HG03103 (cell line): ENCODE measurements at regions not wholly inside any gene's neighbourhood (a gene's known extent, or its start where the extent isn't known, plus 50 kb on each side); places are given as distances from the start of the nearest gene placed in this dataset.

Experiments used
- ATAC-seq: cut with Tn5 transposase; IDR thresholded peaks from one replicate; pipeline ENCODE4 v1.9.1; 2021; ENCODE audit warnings: low read depth; ENCODE audit not compliant: unreplicated experiment

- no peak for ATAC-seq
Observed at GRCh38 chr2:57886161-57886786, 160.3 kb upstream of the VRK2 start.

DNA sequence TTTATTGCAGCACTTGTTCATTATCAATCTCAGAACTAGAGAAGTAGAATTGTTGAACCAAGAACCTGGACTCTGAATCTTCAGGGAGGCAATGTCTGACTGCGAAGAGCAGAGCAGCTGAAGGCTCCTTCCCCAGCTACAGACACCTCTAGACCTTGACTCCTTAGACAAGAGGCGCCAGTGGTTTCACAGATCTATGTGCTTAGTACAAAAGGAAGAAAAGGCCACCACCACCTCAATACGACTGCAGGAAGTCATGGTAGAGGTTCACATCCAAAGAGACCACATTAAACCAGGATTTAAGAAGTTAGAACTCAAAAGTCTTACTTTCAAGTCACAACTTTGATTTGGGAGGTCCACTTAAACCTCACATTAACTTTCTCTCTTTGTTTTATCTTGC lies 158.1 kb upstream of the VRK2 start:
- ATAC-seq = no peak

DNA sequence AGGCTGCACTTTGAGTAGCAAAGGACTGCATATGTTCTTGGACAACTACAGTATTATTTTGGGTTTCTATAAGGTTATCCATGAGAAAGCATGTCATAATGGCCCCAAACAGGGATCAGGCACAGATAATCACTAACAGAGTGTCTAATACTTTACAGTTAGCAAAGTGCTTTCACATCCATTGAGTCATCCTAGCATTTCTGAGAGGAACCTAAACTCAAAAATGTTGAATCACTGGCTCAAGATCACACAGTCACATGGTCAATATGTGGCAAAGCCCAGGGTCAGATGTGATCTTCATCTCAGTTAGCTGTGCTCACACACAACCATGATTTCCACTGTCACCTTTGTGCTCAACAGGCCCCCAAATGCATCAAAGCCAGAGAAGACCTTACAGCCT lies 156.1 kb upstream of the VRK2 start:
- ATAC-seq = no peak

DNA sequence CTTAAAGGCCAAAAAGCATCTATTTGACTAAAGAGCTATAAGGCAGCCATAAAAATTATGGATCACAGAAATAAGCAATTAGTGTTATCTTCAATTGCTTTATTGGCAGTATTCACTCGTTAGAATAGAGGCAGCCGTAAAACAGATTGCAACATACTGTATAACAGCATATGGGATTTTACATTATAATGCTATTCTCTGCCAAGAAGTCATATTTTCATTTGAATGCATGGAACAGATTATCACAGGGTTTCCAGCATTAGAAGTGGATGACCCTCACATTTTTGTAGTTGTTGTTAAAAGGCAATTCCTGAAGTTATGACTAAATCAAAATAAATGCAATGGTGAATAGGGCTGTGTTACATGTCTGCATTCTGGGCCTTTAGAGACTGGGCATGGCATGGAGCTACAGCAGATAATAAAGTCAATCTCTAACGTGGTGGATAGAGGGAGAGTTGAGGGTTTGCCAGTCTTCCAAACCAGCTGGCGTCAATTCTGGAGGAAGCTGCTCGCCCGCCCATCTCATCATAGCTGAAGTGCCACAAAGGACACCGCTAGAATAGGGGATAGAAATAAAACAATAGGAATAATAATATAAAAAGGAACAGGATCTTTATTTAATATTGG lies 155.4 kb upstream of the VRK2 start:
- no peak for ATAC-seq

GRCh38 chr2:57892920-57893319 lies 153.7 kb upstream of the VRK2 start:
- ATAC-seq = peak; percentile 54

- no peak for ATAC-seq
Observed at GRCh38 chr2:57893347-57893746, 153.3 kb upstream of the VRK2 start.

- ATAC-seq = no peak
Observed at GRCh38 chr2:57893786-57894185, 152.8 kb upstream of the VRK2 start.

DNA sequence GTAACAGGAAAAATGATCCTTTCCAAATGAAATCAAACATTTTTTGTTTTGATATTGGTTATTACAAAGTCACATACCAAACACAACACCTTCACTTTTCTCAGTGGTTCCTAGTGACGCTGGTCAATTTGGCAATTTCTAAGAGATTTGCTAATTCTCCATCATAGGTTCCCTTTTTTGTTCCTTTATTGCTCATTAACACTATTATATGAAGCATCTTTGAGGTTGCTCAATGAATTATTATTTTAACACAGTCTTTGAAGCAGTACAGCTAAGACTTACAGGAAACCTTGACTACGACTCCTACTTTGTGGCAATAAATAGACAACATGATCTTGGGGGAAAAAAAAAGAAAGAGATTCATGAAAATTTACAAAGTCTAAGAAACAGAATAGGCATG lies 152.2 kb upstream of the VRK2 start:
- ATAC-seq = no peak

DNA sequence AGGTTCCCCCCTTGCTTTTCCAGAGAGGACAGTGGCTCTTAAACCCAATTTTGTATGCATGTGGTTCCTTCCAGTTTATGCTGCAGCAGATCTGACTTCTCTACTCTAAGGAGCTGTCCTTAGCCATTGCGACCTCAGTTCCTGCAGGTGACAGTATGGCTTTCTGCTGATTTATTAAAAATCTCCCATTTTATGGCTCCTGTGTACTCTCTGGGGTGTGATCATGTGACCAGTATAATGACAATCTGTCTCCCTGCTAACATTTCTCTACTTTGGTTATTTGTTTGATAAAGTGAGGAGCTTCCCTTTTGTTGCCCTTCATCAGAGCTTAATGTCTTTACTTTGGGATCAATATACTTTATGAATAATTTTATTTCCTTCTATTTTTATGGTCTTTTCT lies 148.7 kb upstream of the VRK2 start:
- ATAC-seq = no peak

DNA sequence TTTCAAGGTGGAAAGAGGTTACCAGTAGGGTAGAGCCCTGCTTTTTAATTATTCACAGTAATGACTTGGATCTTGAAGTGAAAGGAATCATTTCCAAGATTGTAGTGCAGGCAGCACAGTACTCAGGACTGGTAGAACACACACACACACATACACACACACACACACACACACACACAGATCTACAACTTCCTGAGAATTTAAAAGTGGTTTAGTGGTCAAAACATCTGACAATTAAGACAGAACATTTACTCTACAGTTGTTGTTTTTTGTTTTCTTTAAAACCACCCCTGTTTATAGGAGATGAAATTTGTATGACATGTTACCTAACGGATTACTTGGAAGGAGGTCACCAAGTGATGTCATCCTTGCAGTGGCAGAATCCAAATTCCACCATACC lies 146.7 kb upstream of the VRK2 start:
- ATAC-seq = no peak

- ATAC-seq = no peak
Observed at GRCh38 chr2:57902578-57902977, 144.0 kb upstream of the VRK2 start.

GRCh38 chr2:57906152-57906732 lies 140.4 kb upstream of the VRK2 start:
- peak; percentile 72 for ATAC-seq

DNA sequence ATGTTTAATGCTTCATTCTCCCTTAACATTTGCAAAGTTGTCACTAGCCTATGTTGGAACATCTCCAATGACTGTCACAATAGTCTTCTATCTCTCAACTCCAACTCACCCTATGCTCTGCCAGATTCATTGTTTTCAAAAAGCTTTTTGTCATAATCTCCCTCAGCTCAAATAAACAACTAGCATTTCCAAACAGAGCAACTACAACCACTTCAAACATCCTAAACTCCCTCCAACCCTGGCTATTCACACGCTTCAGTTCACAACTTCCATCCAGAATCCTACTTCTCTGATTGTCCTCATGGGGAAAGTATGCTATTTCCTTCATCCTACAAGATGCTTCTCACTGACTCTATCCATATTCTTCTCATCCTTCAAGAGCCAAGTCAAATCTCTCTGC lies 139.2 kb upstream of the VRK2 start:
- ATAC-seq = no peak

GRCh38 chr2:57908736-57909161 lies 137.9 kb upstream of the VRK2 start:
- ATAC-seq = peak; percentile 51

- no peak for ATAC-seq
Observed at GRCh38 chr2:57918126-57918525, 128.5 kb upstream of the VRK2 start.

DNA sequence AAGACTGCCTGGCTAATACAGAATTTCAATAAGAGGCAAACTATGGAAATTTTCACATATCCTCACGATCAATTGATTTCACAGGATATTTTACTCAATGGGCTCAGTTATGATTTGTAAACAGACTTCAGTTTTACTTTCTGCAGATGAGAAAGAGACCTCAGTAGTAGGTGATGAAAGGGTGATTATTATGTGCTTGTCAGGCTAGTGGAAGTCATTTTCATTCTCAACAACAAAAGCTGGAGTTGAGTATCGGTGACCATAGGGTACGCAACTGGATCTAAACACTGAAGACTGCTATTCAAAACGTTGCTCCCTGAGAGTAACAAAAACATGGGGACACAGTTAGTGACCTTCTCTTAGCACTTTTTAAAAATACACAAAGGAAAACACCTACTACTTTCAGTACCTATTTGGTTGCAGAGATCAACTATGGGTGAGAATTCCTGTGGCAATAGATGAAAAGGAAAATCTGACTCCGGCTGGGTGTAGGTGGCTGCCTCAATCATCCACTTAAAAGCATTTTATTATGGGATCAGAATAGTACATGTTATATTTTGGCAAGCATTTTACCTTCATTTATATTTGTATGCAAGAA lies 126.2 kb upstream of the VRK2 start:
- ATAC-seq = no peak

- ATAC-seq = no peak
Observed at GRCh38 chr2:57934659-57935058, 111.9 kb upstream of the VRK2 start.

- ATAC-seq = no peak
Observed at GRCh38 chr2:57936216-57936615, 110.4 kb upstream of the VRK2 start.

DNA sequence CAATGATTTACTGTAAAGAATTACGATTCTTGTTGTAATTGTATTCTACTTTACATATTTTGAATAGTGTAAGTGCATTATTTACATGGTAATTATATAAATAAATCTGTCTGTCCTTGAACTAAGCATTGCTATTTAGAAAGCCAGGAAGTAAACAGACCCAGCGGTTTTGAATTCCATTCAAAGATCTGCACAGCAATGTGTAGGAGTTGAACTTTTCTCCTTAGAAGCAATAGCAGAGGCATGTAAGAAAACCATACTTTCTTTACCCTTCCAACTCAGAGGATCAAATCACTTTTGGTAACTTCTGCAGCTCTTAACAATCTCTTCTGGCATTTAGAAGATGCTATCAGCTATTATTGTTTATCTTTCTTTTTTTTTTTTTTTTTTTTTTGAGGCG lies 109.2 kb upstream of the VRK2 start:
- no peak for ATAC-seq

DNA sequence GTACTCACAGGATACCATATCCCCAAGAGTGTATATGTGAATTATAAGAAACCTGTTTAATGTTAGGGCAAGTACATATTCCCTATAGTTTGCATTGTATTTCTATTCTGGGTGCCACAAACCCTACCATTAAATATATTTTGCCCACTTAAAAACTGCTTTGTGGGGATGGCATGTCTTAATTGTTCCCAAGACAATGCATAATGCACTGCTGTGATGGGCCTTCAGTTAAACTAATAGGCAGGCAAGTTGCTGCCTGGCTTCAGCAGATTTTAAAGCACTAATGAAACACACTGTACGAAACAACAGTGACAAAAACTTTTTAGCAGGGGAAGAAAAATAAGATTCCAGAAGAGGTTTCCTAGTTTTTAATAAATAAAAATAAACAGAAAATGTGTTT lies 104.8 kb upstream of the VRK2 start:
- ATAC-seq = no peak

DNA sequence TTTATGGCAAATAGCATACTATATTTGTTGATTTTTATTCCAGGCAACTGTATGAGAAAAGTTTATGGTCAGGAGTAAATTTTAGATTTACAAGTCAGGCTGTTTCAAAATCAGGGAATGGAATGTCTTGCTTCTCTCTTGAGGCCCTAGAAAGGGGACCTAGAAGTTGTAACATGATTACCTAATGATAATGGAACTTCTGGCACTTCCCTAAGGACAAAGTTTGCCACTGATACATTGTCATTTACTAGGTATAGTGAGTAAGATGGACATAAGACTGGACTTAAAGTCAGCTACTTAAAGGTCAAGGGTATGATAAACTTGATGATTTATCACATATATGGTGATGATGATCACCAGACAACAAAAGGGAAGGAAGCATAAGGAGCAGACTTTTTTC lies 103.3 kb upstream of the VRK2 start:
- ATAC-seq = no peak

DNA sequence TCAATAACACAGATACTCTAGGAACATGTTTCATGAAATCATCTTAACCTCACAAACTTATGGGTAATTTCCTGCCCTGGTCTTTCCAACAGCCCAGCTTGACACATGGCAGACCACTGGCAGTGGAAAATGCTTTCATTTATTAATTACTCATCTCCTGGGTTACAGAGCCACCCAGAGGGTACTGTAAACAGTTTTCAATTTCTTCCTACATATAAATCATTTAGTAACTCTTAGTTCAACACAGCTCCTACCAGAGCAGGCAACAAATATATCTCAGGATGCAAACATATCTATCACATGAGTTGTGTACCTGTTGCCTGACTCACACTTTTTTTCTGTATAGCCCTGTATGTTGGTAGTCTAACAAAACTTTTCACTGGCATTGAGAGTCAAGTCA lies 99.2 kb upstream of the VRK2 start:
- no peak for ATAC-seq
